HPDE6-E6E7 (cell line): ENCODE measurements at regions not wholly inside any gene's neighbourhood (a gene's known extent, or its start where the extent isn't known, plus 50 kb on each side); places are given as distances from the start of the nearest gene placed in this dataset.

Experiments used
- DNase-seq: peaks from one replicate; pipeline ENCODE4 v3.0.0; 2011; ENCODE audit warnings: missing footprints; ENCODE audit errors: extremely low spot score

DNA sequence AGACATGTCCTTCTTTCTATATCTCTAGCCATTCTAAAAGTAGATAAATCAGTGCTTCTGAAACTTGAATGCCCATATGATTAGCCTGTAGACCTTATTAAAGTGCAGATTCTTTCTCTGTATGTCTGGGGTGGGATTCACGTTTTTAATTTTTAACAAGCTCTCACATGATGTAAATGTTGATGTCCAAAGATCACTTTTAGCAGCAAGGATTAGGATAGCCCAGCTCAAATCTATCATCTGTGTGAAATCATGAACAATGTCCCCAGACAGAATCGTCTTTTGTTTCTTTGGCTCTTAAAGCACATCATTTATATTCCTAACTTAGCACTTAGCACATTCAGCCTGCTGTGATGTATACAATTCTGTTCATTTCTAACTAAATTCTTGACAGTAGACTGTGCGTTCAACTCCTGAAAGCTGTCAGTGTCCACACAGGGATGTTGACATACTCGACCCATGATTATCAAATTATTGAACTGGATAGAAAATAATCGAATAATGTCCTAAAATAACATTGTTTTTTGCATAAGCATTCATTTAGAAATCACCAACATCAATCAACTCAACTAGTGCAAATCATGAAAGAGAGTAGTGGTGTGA is 102.1 kb upstream of the MLIP start:
- DNase-seq, result no peak

DNA sequence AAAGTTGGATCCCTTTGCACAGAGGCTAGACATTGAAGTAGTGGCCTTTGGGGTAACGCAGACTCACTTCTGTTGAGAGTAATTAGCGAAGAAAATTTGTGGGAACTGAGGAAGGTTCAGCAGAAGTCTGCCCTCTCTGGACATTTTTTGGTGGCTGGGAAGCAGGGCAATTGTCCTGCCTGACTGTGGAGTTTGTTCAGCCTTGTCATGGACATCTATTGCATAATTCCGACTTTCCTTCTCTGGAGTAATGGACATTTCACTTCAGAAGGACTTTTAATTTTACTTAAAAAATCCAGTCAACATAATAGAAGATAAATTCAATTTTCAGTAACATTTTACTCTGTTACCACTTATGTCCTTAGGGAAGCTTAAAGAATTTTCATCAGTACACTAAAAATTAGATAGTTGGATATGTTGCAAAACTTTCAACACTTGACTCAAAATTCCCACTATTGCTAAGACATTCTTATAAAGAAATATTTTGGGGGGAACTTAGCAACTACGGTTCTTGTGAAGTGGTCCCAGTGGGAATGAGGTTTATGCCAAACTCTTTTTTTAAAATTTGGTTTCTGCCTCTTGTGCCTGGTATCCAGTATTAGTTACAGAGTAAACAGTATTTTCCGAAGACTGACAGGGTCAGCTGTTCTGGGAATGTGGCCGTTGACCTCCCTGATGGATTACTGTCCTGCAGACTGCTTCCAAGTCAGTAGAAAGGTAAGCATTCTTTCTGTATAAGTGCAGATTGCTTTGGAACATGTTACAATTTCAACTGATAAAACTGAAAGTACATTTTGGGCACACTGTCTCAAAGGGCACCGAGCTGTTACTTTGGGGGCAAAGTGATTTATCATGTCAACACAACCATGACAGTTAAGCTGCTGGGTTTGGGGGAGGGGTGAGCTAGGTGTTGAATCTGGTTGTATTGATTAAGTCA is 100.6 kb upstream of the MLIP start:
- DNase-seq, result no peak

DNA sequence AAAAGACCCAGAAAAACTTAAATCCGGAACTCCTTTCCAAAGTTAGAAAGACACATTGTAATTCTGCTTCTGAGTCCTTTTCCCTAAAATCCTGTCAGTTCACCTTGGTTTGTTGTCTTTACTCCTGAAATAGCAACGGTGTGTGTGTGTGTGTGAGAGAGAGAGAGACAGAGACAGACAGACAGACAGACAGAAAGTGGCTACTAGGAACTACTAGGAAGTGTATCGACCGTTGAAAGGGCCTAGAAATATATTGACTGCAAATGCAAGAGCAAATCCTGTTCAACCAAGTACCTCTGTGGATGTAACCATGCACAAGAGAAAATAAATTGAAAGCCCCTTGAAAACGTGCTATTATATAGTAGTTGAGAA is 100.0 kb upstream of the MLIP start:
- no peak for DNase-seq

DNA sequence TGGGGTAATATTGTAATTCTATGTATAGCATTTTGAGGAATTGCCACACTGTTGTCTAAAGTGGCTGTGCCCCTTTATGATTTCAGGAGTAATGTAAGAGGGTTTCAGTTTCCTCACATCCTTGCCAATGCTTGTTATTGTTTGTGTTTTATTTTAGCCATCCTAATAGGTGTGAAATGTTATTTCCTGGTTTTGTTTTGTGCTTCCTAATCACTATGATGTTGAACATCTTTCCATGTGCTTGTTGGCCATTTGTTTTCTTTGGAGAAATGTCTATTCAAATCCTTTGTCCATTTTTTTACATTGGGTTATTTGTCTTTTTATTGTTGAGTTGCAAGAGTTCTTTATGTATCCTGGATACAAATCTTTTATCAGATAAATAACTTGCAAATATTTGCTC is 97.3 kb upstream of the MLIP start:
- DNase-seq, result no peak

DNA sequence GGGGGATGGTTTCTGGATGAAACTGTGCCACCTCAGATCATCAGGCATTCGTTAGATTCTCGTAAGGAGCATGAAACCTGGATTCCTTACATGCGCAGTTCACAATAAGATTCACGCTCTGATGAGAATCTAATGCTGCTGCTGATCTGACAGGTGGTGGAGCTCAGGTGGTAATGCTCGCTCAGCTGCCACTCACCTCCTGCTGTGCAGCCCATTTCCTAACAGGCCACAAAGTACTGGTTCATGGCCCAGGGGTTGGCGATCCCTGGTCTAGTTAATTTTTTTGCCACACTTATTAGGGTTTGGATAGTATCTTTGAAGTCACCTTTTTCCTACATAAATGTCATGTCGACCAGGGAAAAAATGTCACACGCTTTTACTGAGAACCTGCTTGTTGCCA is 96.8 kb upstream of the MLIP start:
- DNase-seq, result no peak

DNA sequence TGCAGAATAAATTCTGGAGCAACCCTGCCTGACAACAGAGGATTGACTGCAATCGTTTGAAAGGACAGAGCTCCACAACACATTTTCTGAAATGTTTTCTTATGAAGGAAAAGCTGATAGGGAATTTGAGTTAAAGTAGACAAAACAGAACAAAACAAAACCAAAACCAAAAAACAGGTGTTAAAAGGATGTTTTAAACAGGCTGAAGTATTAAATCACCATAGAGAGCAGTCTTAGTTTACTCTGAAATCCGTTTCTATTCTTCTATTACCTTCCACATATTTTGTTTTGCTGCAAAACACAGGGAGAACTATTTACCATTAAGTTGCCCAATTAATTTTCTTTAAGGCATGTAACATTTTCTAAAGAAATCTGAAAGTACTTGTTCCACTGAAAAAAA is 93.4 kb upstream of the MLIP start:
- no peak for DNase-seq

DNA sequence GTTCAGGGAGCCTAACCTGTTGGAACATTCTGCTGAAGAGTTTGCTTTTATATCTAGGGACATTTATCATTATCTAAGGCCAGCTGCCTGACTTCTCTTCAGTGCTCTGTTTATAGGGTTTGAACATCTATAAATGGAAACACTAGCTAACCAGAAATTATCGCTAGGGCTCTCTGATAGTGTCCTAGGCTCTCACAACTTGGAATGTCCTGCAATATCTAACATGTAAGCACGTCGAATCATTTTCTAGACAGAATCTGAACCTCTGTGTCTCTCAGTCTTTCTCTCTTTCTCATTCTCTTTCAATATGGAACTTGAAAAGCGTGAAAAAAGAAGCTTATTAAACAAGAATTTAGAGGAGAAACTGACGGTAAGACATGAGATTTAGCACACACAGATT is 92.5 kb upstream of the MLIP start:
- DNase-seq, result no peak

DNA sequence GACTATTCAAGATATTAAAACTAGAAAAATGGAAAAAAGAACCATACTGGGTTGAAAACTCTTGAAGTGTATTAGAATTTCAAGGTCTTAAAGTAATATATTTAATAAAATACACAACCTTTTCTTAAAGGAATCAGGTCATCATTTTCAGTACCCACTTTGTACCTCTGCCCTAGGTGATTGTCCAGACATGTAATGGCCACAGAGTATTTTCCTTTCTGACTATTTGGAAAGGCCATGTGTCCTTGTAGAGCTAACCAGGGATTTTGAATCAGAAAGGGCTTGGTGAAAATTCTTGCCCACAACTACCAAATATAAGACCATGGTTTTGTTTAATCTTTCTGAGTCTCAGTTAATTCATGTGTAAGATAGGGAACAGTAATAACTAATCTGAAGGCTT is 91.4 kb upstream of the MLIP start:
- no peak for DNase-seq

DNA sequence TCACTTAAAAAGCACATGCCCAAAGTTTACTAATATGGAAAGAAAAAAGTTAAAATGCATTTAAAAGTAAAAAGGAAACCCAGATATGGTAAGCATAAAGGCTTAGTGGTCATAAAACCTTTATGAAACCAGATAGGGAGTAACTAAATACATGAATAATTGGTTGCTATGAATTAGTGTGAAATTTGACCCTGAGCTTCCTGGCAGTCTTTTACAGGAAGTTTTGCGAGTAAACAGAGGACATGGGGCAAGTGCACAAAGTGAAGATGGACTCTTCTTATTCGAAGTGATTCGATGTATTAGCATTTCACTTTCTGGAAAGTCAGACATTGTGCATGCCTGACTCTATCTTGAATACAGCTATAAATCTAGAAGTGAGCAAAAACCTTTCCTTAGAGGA is 90.9 kb upstream of the MLIP start:
- no peak for DNase-seq

DNA sequence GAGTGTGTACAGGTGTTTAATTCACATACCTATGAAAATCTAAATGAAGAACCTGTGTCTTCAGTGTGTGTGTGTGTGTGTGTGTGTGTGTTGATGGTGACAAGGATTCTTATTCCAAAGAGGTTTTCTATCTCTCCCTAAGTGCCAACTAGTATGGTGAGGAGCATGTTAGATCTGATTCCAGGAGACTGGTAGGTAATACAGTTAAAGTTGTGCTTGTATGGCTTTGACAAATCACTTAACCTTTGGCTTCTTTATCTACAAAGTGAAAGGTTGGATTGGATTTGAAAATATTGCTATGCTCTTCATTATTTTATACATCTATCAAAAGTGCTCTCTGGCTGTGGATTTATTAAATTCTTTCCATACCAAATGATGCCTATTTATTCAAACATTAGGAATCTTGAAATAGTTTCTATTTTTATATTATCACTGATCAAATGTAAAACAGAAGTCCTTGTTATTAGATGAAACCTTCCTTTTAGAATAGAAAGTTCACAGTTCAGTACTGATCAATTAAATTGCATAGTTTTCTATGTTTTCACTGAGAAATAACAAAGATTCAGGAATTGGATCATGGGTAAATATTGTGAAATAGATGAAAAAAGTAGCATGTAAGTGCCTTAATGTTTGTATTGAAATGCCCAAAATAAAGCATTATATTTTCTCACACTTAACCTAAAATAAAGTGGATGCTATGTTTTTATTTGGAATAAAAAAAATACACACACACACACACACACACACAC is 84.4 kb upstream of the MLIP start:
- no peak for DNase-seq

DNA sequence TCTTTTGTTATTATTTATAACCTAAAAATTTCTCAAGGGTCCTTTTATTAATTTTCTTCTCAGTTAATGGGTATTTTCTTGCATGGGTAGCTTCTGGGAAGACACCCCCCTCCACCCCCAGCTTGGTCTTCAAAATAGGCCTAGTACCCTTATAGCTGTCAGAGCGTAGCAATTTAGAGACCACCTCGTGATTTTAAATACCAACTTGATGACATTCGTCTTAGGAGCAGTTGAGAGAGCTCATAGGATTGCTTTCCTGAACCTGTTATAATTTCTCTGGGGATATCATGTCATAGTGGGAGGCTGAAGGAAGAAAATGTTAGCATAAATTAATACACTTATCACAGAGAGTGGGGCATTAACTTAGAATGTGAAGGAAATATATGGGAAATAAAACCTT is 83.1 kb upstream of the MLIP start:
- no peak for DNase-seq

DNA sequence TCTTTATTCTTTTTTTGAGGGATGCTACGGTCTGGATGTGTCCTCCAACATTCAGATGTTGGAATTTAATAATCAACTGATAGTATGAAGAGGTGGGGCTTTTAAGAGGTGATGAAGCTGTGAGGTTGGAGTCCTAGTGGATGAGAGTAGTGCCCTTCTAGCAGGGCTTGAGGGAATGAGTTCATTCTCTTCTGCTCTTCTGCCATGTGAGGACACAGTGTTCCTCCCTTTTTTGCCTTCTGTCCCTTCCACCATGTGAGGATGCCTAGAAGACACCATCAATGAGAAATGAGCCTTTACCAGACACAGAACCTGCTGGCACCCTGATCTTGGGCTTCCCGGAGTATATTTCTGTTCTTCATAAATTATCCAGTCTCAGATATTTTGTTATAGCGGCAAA is 82.1 kb upstream of the MLIP start:
- no peak for DNase-seq

DNA sequence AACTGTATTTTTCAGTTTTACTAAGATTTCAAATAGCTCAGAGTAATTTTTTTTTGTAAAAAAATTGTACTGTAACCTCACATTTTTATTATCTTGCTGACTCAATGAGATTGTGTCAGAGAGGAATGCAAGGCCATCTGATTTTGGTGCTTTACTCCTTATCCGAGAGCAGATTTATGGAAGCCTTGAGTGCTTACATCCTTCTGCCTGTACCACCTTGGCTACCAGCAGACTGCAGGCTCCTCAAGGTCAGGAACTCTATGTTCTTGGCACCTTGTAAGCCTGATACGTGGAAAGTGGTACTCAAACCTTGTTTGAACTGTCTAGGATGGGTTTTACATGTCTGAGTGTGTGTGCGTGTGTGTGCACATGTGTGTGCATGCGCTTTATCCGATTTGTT is 80.1 kb upstream of the MLIP start:
- no peak for DNase-seq

DNA sequence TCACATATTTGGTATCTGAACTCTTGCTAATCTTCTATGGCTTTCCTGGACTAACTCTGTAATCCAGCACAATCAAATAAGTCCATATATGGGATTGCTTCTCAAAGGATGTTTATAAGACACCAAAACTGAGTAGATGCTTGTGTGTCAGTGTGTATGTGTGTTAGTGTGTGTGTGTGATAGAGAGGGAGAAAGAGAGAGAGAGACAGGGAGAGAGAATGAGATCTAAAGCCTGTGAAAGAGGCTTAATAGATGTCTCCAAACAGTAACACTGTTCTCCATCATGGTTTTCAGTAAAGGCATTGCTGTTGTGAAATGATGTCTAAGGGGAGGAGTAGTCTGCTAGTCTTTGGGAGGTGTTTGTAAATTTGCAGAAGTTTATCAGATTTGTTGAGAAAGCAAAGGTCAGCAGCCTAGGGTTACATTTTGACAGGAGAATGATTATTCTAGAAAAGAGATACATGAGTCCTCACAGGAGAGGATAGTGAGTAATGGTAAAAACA is 73.9 kb upstream of the MLIP start:
- no peak for DNase-seq

DNA sequence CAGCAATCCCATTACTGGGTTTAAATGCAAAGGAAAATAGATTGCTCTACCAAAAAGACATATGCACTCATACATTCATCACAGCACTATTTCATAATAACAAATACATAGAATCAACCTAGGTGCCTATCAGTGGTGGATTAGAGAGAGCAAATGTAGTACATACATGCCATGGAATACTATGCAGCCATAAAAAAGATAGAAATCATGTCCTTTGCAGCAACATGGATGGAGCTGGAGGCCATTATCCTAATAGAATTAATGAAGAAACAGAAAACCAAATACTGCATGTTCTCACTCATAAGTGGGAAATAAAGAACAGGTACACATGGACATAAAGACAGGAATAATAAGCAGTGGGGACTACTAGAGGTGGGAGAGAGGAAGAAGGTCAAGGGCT is 70.7 kb upstream of the MLIP start:
- no peak for DNase-seq

DNA sequence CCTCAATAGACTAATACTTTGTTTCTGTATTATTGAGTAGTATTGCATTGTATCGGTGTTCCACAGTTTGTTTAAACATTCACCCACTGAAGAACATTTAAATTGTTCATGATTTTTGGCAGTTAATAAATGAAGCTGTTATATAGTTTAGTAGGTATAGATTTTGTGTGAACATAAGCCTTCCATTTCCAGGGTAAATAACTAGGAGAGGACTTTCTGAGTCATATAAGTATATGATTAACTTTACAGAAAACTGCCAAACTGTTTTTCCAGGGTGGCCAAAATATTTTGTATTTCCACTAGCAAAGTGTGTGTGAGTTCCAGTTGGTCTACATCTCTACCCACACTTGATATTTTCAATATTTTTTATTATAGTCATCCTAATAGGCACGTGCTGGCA is 70.0 kb upstream of the MLIP start:
- no peak for DNase-seq

DNA sequence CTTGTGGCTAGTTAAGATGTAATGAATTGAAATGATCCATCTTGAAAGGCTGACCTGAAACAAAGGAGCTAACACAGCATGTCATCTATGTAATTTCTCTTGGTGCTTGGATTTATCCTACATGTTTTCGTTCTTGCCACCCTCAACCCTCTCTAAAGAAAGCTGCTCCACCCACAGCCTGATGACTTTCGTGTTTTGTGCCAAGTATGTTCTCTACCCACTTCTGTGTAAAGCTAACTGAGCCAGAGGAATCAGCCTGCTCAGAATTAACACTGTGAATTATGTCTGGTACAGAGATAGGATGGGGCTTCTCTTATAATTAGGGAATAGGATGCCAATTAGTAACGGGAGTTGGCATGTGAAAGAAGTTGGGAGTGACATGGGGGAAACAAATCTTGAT is 67.9 kb upstream of the MLIP start:
- DNase-seq, result no peak

DNA sequence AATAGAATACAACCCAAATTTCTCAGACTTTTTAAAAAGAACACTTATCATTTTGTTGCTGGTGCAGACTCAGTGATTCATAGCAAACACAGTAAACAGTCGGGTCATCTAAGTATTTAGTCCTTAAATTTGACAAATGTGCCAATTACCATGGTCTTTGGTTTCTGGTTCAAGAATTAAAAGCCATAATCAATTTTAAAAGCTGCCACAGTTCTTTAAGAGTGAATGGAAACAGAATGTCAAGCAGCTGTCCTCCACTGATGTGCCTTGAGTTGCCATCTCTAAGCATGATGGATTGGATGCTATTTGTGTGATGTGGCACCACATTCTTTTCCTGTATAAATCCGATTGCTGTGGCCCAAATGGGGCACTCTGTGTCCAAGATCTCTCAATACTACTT is 67.2 kb upstream of the MLIP start:
- DNase-seq, result no peak

DNA sequence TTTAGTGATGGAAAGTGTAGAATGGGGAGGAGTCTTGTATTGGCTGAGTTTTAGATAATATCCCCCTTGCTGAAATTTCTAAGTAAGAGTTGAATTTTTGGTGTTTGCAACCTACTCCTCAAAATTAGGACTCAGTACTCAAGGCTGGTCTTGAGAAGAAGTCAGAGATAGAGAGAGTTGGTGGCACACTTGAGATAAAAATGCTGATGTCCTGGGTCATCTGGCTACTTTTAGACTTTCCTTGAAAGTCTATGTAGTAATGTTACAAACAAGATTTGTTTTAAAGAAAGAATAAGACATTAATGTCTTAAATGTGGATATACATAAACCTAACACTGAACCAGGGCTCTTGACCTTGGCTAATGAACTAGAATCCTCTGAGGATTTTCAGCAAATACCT is 62.5 kb upstream of the MLIP start:
- DNase-seq, result no peak

DNA sequence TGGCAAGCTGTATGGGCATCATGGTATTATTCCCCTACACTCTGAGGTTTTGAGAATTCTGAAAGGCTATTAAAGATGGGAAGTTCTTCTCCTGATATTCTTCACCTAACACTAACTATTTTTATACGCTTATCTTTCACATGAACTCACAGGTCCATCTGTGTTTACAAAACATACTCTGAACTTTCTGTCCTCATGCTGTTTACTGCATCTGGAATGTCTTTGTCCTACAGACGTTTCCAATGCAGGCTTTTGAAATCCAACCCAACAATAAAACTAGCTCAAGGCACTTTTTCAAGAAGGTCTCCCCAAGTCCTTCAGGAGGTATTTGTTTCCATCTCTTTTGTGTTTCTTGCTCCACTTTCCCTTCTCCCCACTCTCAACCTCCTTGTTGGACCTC is 60.5 kb upstream of the MLIP start:
- no peak for DNase-seq

DNA sequence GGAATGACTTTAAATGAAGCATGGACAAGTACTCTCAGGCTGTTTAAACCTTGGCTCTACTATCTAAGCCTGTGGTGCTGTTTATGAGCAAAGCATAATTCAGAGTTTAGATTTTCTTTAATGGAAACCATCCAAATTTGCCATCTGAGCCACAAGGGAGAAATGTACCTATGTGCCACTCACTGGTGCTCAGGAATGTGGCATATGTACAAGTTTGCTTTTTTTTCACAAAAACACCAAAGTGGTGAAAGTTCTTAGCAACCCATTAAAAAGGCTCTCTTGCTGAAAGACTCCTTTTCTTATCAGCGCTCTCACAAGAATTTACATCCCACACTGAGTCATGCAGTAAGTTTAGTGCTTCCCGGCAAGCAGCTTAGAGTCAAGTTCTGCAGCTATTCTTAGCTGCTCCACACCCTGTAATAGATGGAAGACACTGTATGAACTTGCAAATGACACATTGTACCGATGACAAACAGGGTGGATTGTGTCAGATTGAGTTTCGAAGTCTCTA is 57.3 kb upstream of the MLIP start:
- peak; percentile 77 for DNase-seq

DNA sequence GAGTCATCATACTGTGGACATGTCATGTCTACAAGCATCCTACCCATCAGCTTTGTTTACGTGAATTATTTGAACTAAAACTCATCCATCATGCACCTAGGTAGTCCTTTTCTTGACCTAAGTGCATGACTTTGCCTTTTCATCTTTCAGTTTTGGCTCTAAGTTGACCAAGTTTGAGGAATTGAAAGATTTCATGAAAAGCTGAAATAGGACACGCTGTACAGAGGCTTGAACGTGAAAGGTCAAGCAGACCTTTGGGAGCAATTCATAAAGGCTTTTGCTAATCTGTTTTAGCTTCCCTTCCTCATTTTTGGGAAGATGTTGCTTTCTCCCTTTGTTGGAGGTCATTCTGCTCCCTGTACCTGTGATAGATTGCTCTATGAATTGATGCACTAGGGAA is 55.1 kb upstream of the MLIP start:
- DNase-seq, result no peak

DNA sequence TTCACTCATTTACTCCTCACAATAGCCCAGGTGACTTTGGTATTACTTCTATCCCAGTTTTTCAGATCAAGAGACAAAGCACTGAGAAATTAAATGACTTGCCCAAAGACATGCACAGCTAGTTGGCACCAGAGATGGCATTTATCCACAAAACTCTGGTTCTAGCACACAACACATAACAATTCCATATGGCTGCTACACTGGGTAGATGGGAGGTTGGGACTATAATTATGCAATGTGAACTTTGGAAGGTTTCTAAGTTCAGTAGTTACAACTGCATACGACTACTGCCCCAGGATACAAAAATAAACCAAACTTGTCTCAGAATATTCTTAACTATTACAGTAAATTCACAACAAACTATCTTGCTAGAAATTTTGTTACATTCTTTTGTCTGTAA is 54.2 kb upstream of the MLIP start:
- no peak for DNase-seq
